Loucy (cell line): ENCODE measurements at regions not wholly inside any gene's neighbourhood (a gene's known extent, or its start where the extent isn't known, plus 50 kb on each side); places are given as distances from the start of the nearest gene placed in this dataset.

ENCODE experiments used
- EZH2phosphoT487 ChIP-seq: fragments of 200-600 bp; IDR thresholded peaks from 2 replicates; pipeline ENCODE4 v1.6.1; 2018; ENCODE audit warnings: antibody characterized with exemption, mild to moderate bottlenecking, moderate library complexity, borderline replicate concordance
- TF ChIP-seq, protein P1 (sequence below): fragments of 200-600 bp; sonication (generic); conservative IDR thresholded peaks from 2 replicates; pipeline ENCODE4 v1.5.1; 2014; ENCODE audit warnings: mild to moderate bottlenecking, antibody characterized with exemption, low read length

GRCh38 chr1:232890340-232890943 is 60.0 kb upstream of the NTPCR start:
- TF ChIP-seq, protein P1, sequence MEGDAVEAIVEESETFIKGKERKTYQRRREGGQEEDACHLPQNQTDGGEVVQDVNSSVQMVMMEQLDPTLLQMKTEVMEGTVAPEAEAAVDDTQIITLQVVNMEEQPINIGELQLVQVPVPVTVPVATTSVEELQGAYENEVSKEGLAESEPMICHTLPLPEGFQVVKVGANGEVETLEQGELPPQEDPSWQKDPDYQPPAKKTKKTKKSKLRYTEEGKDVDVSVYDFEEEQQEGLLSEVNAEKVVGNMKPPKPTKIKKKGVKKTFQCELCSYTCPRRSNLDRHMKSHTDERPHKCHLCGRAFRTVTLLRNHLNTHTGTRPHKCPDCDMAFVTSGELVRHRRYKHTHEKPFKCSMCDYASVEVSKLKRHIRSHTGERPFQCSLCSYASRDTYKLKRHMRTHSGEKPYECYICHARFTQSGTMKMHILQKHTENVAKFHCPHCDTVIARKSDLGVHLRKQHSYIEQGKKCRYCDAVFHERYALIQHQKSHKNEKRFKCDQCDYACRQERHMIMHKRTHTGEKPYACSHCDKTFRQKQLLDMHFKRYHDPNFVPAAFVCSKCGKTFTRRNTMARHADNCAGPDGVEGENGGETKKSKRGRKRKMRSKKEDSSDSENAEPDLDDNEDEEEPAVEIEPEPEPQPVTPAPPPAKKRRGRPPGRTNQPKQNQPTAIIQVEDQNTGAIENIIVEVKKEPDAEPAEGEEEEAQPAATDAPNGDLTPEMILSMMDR, result no peak
- TF ChIP-seq EZH2phosphoT487, result no peak
